K562 (cell line): ENCODE measurements at regions not wholly inside any gene's neighbourhood (a gene's known extent, or its start where the extent isn't known, plus 50 kb on each side); places are given as distances from the start of the nearest gene placed in this dataset.

Experiments used
- CBX3 ChIP-seq, 2 experiments: IDR thresholded peaks; 1 replicate in 1 of 2; 2 replicates in 1 of 2; pipeline ENCODE4 v1.6.1; 2012; ENCODE audit warnings: inconsistent platforms in 2 of 2, low read length in 2 of 2, borderline replicate concordance in 1 of 2, control low read depth in 1 of 2
- KAT7 ChIP-seq: sonication (generic); formaldehyde crosslinking; IDR thresholded peaks from 2 replicates; pipeline ENCODE4 v1.8.0; 2022; ENCODE audit warnings: missing genetic modification reagents, mild to moderate bottlenecking, borderline replicate concordance
- ZNF347 ChIP-seq: fragments of 450-650 bp; formaldehyde crosslinking; IDR thresholded peaks from 2 replicates; pipeline ENCODE4 v1.4.0; 2020; ENCODE audit warnings: low read depth, mild to moderate bottlenecking, moderate library complexity
- ZNF764 ChIP-seq: fragments of 250-450 bp; sonication (Bioruptor Pico); IDR thresholded peaks from 2 replicates; pipeline ENCODE4 v1.4.0; 2020; ENCODE audit warnings: low read depth, mild to moderate bottlenecking, moderate library complexity
- TF ChIP-seq, protein P1 (sequence below): fragments of 450-650 bp; IDR thresholded peaks from 2 replicates; pipeline ENCODE4 v1.6.1; 2016; ENCODE audit warnings: mild to moderate bottlenecking
- TF ChIP-seq, protein P2 (sequence below): fragments of 250-450 bp; sonication (Bioruptor Pico); IDR thresholded peaks from 2 replicates; pipeline ENCODE4 v1.4.0; 2020

DNA sequence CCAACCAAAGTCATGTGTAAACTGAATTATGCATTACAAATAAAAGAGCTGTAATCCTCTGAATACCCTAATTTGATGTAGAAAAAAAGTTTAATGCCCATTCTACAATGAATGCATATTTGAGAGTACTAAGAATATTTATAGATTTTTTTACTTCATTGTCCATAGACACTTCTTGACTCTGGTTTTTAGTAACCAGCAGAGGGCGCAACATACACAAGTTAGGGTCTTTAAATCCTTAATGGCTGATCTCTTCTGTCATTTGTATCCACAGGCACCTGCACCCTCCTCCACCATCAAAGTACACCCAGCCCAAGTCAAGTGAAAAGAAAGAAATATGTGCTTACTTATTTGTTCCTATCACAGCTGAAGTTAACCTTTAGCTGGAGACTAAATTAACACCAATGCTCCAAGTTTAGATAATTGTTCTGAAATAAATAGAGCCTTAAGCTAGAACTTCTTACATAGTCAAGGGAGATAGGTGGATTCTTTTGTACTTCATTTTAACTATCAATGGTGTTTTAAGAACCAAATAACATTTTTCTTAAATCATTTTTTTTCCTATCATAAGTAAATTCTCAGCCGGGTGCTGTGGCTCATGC lies 524.2 kb upstream of the DAB2 start (continued):
- TF ChIP-seq, protein P1, sequence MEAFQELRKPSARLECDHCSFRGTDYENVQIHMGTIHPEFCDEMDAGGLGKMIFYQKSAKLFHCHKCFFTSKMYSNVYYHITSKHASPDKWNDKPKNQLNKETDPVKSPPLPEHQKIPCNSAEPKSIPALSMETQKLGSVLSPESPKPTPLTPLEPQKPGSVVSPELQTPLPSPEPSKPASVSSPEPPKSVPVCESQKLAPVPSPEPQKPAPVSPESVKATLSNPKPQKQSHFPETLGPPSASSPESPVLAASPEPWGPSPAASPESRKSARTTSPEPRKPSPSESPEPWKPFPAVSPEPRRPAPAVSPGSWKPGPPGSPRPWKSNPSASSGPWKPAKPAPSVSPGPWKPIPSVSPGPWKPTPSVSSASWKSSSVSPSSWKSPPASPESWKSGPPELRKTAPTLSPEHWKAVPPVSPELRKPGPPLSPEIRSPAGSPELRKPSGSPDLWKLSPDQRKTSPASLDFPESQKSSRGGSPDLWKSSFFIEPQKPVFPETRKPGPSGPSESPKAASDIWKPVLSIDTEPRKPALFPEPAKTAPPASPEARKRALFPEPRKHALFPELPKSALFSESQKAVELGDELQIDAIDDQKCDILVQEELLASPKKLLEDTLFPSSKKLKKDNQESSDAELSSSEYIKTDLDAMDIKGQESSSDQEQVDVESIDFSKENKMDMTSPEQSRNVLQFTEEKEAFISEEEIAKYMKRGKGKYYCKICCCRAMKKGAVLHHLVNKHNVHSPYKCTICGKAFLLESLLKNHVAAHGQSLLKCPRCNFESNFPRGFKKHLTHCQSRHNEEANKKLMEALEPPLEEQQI = no peak
- TF ChIP-seq KAT7 (CRISPR knock-in tag) = no peak
- TF ChIP-seq CBX3 (IDR thresholded peaks at IDR 0.05; ENCODE audit: borderline replicate concordance in 1 of 2, low read length in 2 of 2) = no peak
- TF ChIP-seq, protein P2, sequence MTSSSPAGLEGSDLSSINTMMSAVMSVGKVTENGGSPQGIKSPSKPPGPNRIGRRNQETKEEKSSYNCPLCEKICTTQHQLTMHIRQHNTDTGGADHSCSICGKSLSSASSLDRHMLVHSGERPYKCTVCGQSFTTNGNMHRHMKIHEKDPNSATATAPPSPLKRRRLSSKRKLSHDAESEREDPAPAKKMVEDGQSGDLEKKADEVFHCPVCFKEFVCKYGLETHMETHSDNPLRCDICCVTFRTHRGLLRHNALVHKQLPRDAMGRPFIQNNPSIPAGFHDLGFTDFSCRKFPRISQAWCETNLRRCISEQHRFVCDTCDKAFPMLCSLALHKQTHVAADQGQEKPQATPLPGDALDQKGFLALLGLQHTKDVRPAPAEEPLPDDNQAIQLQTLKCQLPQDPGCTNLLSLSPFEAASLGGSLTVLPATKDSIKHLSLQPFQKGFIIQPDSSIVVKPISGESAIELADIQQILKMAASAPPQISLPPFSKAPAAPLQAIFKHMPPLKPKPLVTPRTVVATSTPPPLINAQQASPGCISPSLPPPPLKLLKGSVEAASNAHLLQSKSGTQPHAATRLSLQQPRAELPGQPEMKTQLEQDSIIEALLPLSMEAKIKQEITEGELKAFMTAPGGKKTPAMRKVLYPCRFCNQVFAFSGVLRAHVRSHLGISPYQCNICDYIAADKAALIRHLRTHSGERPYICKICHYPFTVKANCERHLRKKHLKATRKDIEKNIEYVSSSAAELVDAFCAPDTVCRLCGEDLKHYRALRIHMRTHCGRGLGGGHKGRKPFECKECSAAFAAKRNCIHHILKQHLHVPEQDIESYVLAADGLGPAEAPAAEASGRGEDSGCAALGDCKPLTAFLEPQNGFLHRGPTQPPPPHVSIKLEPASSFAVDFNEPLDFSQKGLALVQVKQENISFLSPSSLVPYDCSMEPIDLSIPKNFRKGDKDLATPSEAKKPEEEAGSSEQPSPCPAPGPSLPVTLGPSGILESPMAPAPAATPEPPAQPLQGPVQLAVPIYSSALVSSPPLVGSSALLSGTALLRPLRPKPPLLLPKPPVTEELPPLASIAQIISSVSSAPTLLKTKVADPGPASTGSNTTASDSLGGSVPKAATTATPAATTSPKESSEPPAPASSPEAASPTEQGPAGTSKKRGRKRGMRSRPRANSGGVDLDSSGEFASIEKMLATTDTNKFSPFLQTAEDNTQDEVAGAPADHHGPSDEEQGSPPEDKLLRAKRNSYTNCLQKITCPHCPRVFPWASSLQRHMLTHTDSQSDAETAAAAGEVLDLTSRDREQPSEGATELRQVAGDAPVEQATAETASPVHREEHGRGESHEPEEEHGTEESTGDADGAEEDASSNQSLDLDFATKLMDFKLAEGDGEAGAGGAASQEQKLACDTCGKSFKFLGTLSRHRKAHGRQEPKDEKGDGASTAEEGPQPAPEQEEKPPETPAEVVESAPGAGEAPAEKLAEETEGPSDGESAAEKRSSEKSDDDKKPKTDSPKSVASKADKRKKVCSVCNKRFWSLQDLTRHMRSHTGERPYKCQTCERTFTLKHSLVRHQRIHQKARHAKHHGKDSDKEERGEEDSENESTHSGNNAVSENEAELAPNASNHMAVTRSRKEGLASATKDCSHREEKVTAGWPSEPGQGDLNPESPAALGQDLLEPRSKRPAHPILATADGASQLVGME (CRISPR knock-in tag) = no peak
- no peak for TF ChIP-seq ZNF764 (CRISPR knock-in tag)
- TF ChIP-seq ZNF347 (CRISPR knock-in tag) = no peak
